ENCODE measurements at regions not wholly inside any gene's neighbourhood (a gene's known extent, or its start where the extent isn't known, plus 50 kb on each side); places are given as distances from the start of the nearest gene placed in this dataset.

DNA sequence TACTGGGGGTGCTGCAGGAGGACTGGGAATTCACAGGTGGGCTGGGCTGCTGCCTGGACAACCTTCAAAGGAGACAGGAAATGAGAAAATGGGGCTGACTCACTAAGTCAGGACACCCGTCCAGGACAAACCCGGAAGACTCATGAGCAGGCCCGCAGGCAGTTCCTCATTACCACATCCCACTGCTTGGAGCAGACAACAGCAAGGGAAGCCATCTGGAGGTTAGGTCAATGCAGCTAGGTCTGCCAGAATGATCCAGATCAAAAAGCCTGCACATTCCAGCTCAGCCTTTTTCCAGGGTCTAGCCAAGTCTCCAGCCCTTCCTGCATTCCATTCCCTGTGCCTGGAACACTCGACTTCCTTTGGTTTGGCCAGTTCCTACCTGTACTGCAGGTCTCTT is 536.5 kb upstream of the CDH11 start:
- TF ChIP-seq CTCF (IDR thresholded peaks at IDR 0.05) = no peak
- TF ChIP-seq EP300 (IDR thresholded peaks at IDR 0.05) = no peak
- TF ChIP-seq POLR2A (IDR thresholded peaks at IDR 0.05) = no peak
- no peak for TF ChIP-seq POLR2AphosphoS5 (IDR thresholded peaks at IDR 0.05)
- H3K9me3 ChIP-seq = no peaks in the 10 kb centered on the region
- peaks cover 0 to 5% (median 0%) of the 10 kb centered on the region in 3 donors for H3K27me3 ChIP-seq
- DNase-seq = peak in 1 of 2 donors; percentile 42
- no peak overlapping the region for H3K27ac ChIP-seq
- intact Hi-C loops (cut with DNase I; ENCODE audit: low total_unique reads) = no loop called here
- H3K4me1 ChIP-seq = no peaks in the 10 kb centered on the region
- H3K36me3 ChIP-seq = no peaks in the 10 kb centered on the region
- H3K4me3 ChIP-seq = no peak overlapping the region
- WGBS, 5 donors = 44 to 63% (median 60%) methylated on average over 4 of the region's 4 CpGs

- 85 to 96% (median 94%) methylated on average over 1 of the region's 1 CpG for WGBS, 5 donors
- Histone ChIP-seq H3K4me3 (no peak overlapping the region), H3K4me1 (no peaks in the 10 kb centered on the region), H3K36me3 (no peaks in the 10 kb centered on the region), H3K9me3 (no peaks in the 10 kb centered on the region), H3K27ac (no peak overlapping the region), H3K27me3 (peaks cover 0 to 5% (median 0%) of the 10 kb centered on the region in 3 donors)
- intact Hi-C loops (cut with DNase I; ENCODE audit: low total_unique reads) = no loop called here
- TF ChIP-seq CTCF (IDR thresholded peaks at IDR 0.05) (no peak), POLR2A (IDR thresholded peaks at IDR 0.05) (no peak), EP300 (IDR thresholded peaks at IDR 0.05) (no peak), POLR2AphosphoS5 (IDR thresholded peaks at IDR 0.05) (no peak)
- no peak for DNase-seq
Measured at GRCh38 chr16:65657556-65657955, 535.7 kb upstream of the CDH11 start.

- H3K9me3 ChIP-seq = no peaks in the 10 kb centered on the region
- H3K36me3 ChIP-seq = no peaks in the 10 kb centered on the region
- no peak overlapping the region for H3K27ac ChIP-seq
- no peak overlapping the region for H3K4me3 ChIP-seq
- no peaks in the 10 kb centered on the region for H3K4me1 ChIP-seq
- DNase-seq = no peak
- TF ChIP-seq POLR2AphosphoS5 (IDR thresholded peaks at IDR 0.05) = no peak
- H3K27me3 ChIP-seq = peaks cover 0 to 5% (median 0%) of the 10 kb centered on the region in 3 donors
- 32 to 58% (median 52%) methylated on average over 6 of the region's 6 CpGs for WGBS, 5 donors
- intact Hi-C loops (cut with DNase I; ENCODE audit: low total_unique reads) = no loop called here
Measured at GRCh38 chr16:65657071-65657494, 535.2 kb upstream of the CDH11 start.

DNA sequence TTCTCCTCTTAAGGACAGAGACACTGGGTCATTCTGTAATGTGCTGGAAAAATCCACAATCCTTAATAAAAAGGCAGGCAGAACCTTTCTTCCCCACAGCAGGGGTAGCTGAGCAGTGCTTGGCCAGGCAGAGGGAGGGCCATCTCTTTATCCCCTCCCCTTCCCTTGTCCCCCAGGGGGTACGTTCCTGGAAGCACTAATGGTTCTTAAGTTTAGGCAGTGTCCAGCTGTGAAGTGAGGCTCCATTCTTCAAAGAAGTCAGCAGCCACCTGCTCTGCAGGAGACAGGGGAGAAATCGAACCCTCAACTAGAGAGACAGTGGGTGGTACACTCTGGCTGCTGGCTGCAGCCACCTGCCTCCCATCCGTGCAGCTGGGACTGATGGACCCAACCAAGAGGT is 533.9 kb upstream of the CDH11 start:
- peaks cover 0 to 5% (median 0%) of the 10 kb centered on the region in 3 donors for H3K27me3 ChIP-seq
- H3K4me1 ChIP-seq = no peaks in the 10 kb centered on the region
- H3K4me3 ChIP-seq = no peak overlapping the region
- intact Hi-C loops (cut with DNase I; ENCODE audit: low total_unique reads) = no loop called here
- no peaks in the 10 kb centered on the region for H3K36me3 ChIP-seq
- no peak for TF ChIP-seq POLR2AphosphoS5 (IDR thresholded peaks at IDR 0.05)
- no peak for TF ChIP-seq EP300 (IDR thresholded peaks at IDR 0.05)
- no peak for TF ChIP-seq CTCF (IDR thresholded peaks at IDR 0.05)
- TF ChIP-seq POLR2A (IDR thresholded peaks at IDR 0.05) = no peak
- WGBS, 5 donors = 34 to 67% (median 42%) methylated on average over 3 of the region's 3 CpGs
- no peaks in the 10 kb centered on the region for H3K9me3 ChIP-seq
- no peak for DNase-seq
- H3K27ac ChIP-seq = no peak overlapping the region

DNA sequence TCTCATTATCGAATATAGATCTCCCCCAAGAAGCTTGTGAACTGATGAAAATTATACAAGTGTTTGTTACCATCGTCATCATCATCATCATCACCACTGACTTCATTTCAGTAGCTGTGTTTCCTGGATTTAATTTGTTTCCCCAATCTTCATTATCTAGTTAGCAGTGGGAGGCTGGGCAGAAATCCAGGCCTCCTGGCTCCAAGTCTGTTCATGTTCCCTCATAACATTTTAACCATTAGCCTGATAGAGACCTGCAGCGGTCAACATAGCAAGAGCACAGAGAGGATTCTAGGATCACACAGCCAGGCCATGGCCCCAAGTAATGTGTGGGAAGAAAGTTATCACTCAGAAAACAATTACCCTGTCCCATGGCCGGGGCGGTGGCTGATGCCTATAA is 526.2 kb upstream of the CDH11 start:
- Histone ChIP-seq H3K36me3 (no peaks in the 10 kb centered on the region), H3K4me3 (no peak overlapping the region), H3K27ac (no peak overlapping the region), H3K9me3 (no peaks in the 10 kb centered on the region), H3K4me1 (no peaks in the 10 kb centered on the region), H3K27me3 (no peaks in the 10 kb centered on the region)
- WGBS, 5 donors = 82 to 91% (median 87%) methylated on average over 5 of the region's 5 CpGs
- intact Hi-C loops (cut with DNase I; ENCODE audit: low total_unique reads) = no loop called here
- peak in 1 of 2 donors; percentile 40 for DNase-seq
- TF ChIP-seq POLR2AphosphoS5 (IDR thresholded peaks at IDR 0.05) (no peak), EP300 (IDR thresholded peaks at IDR 0.05) (no peak), POLR2A (IDR thresholded peaks at IDR 0.05) (no peak), CTCF (IDR thresholded peaks at IDR 0.05) (no peak)
